ENCODE measurements at regions not wholly inside any gene's neighbourhood (a gene's known extent, or its start where the extent isn't known, plus 50 kb on each side); places are given as distances from the start of the nearest gene placed in this dataset.

- DNase-seq, result no peak
Measured at GRCh38 chr5:171647043-171647903, 138.3 kb upstream of the SMIM23 start.

- DNase-seq, result no peak
Measured at GRCh38 chr5:171647904-171648260, 137.7 kb upstream of the SMIM23 start.

GRCh38 chr5:171648279-171649074, 137.1 kb upstream of the SMIM23 start:
- no peak for DNase-seq

DNA sequence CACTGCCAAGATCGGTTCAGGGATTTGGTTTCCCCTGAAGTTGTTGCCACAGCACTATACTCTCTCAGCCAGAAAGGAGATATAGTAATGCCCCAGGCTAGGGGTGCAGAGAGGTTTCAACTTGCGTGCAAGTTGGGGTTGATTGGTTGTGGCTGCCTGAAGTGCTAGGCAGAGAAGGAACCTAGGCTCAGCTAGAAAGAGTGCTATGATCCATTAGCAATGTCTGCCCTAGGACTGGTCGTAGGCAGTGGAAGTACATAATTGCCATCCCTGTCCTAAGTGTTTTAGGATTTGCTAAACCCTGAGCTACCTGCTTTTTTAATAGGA, 136.6 kb upstream of the SMIM23 start:
- DNase-seq, result no peak

DNA sequence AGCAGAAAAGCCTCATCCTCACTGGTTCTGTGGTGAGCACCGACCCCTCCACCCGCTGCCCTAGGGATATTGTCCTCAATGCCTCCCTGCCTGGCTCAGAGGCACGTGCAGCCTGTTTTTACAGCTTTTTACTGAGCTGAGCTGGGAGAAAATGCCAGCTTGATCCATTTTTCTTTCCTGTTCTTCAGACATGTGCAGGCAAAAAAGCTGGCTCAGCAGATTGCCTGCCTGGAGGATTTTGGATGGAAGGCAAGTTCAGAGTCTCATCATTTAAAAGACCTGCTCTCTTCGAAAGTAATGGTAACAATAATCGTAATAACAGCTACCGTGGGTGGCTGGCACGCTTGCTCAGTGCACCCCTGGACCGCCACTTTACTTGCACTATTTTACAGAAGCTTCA, 135.0 kb upstream of the SMIM23 start:
- DNase-seq, result peak in 2 of 58 donors; percentile 11

DNA sequence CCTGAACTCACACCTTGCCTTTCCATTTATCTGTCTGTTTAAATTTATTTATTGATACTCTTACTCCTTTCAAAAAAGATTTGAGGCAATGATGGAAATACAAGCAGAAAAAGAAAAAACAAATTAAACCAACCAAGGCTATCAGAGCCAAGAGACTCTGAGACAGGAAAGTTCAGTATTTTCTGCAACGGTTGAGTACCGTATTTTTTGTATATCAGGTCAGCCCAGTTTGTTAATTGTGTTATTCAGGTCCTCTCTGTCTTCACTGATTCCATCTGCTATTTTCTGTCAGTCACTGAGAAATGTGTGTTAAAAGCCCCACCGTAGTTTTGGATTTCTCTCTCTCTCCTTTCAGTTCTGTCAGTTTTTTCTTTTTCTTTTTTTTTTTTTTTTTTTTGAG, 134.5 kb upstream of the SMIM23 start:
- DNase-seq, result no peak

DNA sequence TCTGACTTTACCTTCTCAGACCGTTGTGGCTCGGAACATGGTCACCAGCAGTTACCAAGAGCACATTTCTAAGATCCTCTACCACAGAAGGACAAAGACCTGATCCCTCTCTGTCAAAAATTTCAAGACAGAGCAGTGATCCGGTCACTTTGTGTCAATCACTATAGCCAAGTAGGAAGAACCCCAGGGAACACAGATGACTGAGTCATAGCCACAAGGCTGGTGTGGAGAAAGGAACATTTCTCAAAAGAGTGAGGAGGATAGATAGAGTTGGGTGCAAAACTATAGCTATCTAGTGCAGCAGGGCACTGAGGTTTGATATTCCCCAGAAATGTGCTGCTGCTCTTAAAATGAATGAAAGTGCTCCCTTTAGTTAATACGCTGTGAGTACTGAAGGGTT, 130.7 kb upstream of the SMIM23 start:
- no peak for DNase-seq

DNA sequence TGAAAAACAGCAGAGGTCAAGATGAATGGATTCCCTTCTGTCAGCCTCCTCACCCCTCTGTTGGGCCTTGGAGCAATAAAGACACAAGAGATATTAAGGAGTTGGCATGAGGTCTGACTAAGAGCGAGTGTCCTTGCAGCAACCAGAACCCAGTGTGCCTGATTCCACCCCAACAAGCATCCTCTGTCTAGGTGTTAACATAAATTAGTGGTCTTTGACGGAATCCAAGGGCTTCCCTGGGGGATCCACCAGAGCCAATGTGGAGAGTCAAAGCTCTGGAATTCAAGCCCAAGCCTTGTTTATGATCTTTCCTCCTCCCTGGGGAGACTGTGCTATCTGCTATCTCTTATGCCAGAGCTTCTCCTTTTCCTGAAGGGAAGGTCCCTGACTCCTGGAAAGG, 128.1 kb upstream of the SMIM23 start:
- DNase-seq, result no peak

- DNase-seq, result no peak
Measured at GRCh38 chr5:171659896-171660295, 125.7 kb upstream of the SMIM23 start.

- DNase-seq, result no peak
Measured at GRCh38 chr5:171660434-171660833, 125.2 kb upstream of the SMIM23 start.

DNA sequence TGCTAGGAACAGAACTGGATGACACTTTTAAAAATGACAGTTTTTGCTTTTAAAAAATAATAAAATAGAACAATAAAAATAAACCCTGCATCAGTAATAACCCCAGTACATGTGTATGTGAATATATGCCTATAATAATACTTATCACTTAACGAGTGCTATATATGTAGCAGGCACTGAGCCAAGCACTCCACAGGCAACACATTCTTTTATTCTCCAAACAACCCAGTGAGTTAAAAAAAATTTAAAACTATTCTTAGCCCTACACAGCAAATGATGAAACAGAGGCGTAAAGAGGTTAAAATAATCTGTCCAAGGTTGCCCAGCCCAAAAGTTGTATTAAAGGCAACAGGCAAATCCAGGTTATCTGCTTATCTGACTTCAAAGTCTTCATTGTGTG, 124.5 kb upstream of the SMIM23 start:
- no peak for DNase-seq

GRCh38 chr5:171663311-171664085, 122.1 kb upstream of the SMIM23 start:
- no peak for DNase-seq

DNA sequence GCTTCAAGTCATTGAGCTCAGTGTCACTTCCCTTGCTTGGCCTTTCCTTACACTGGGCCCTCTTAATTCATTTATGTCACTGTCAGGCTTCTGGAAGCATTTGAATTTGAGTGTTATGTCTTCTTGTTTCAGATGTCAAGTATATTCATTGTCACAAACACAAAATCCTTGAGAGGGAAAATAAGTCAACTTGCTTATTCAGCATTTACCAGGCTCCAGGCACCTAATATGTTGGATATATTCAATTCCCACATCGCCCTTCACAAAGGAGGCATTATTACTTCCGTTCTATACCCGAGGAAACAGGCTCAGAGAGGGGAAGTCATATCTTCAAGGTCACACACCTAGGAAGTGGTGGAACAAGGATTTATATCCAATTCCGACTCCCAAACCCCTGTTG, 121.1 kb upstream of the SMIM23 start:
- DNase-seq, result no peak

GRCh38 chr5:171666815-171667214, 118.8 kb upstream of the SMIM23 start:
- DNase-seq, result no peak

GRCh38 chr5:171667341-171668096, 118.1 kb upstream of the SMIM23 start:
- DNase-seq, result no peak

DNA sequence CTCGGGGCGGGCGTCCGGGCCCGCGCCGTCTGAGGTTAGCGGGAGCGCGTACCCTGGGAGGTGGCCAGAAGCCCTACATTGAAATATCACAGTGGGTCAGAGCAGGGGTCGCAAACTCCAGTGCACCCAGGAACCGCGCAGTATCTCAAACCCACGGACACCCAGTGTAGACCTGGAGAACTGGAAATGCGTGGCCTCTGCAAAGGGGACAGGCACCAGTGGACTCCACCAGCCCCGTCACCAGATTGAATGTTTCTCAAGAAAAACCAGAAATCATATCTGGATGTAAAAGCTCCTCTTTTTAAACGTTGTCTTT, 117.6 kb upstream of the SMIM23 start:
- DNase-seq, result no peak

DNA sequence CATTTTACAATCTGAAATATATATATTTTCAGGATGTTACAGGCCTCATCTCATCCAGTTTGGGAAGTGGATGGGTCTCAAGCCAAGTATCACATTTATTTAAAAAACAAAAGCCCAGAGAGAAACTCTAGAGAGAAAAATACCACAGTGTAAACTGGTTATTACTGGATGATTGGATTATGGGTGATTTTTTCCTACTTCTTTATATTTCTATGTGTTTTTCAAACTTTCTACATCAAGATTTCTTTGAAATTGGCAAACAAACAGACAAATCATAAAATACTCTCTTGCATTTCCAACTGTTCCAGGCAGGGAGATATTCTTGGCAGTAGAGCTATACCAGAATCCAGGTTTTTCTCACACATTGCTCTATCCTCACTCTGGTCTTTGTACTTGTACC, 116.0 kb upstream of the SMIM23 start:
- peak in 1 of 58 donors; percentile 9 for DNase-seq

DNA sequence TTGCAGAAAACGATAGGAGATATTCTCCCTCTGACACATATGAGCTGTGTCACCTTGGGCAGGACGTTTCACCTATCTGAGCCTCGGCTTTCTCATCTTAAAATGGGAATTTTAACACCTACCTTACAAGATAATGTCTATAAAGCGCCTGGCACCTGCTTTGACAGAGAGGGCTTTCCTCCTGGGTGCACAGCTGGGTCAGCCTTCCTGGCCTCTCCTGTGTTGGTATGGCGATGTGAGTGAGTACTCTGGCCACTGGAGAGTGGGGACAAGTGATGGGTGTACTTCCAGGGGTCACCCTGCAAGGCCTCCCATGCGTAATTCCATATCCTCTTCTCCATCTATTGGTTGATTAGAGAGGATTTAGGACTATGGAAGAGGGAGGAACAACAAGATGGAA, 113.1 kb upstream of the SMIM23 start:
- no peak for DNase-seq

- no peak for DNase-seq
Measured at GRCh38 chr5:171673328-171673727, 112.3 kb upstream of the SMIM23 start.

GRCh38 chr5:171673840-171674239, 111.8 kb upstream of the SMIM23 start:
- DNase-seq, result no peak

DNA sequence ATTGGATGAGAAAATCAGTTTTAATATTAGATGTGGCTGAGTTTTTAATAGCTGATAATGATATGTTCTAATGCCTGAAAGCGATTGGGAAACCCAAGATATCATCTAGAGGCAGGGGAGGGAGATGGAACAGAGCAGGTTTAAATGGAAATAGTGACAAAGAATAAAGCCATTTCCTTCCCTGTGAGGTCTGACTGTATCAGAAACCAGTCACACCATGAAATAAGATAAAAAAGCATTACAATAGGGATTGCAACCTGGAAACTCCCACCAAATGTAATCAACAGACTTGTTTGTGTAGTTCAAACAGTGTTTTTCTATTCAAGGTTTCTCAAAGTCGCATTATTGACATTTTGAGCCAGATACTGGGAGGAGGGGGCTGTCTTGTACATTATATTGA, 110.1 kb upstream of the SMIM23 start:
- no peak for DNase-seq
